PC-9 (cell line): ENCODE measurements at regions not wholly inside any gene's neighbourhood (a gene's known extent, or its start where the extent isn't known, plus 50 kb on each side); places are given as distances from the start of the nearest gene placed in this dataset.

Experiments
- BruUV-seq: library from RNA; stranded (reverse); fragments of 400-500 nt; replicated peaks from 2 replicates; lab custom pipeline; 2021; lab: Mats Ljungman, UMichigan
- CTCF ChIA-PET: fragments of 300-600 bp; sonication (Branson Sonifier 250); formaldehyde crosslinking; loops from one replicate; lab custom pipeline; 2022; ENCODE audit warnings: antibody characterized with exemption; lab: Charles Lee
- POLR2A ChIA-PET: fragments of 300-600 bp; sonication (Branson Sonifier 250); formaldehyde crosslinking; loops from one replicate; lab custom pipeline; 2022; ENCODE audit warnings: antibody characterized with exemption; ENCODE audit not compliant: unreplicated experiment; lab: Charles Lee
- DNase-seq, 2 experiments: peaks; one replicate each; pipeline versions ENCODE4 v3.0.0 to v3.0.0-alpha.2; 2015 to 2022; ENCODE audit warnings: mixed read lengths in 1 of 2
- H2AFZ ChIP-seq: fragments of 200-600 bp; sonication (generic); 2 replicates; pipeline ENCODE4 v1.8.1; 2017; ENCODE audit warnings: antibody characterized with exemption
- H3F3A ChIP-seq: fragments of 200-600 bp; sonication (generic); 2 replicates; pipeline ENCODE4 v1.8.1; 2017; ENCODE audit warnings: antibody characterized with exemption, mild to moderate bottlenecking, low read depth; ENCODE audit not compliant: insufficient read depth
- H3K27ac ChIP-seq: fragments of 200-600 bp; sonication (generic); 2 replicates; pipeline ENCODE4 v1.6.1; 2016; ENCODE audit warnings: mixed run types
- H3K27me3 ChIP-seq: fragments of 200-600 bp; sonication (generic); 2 replicates; pipeline ENCODE4 v1.6.1; 2016; ENCODE audit warnings: low read depth, mixed run types; ENCODE audit not compliant: insufficient read depth
- H3K36me3 ChIP-seq: fragments of 200-600 bp; sonication (generic); 2 replicates; pipeline ENCODE4 v1.6.1; 2016; ENCODE audit warnings: low read depth, mixed run types
- H3K4me1 ChIP-seq: fragments of 200-600 bp; sonication (generic); replicated peaks from 2 replicates; pipeline ENCODE4 v1.6.1; 2016; ENCODE audit warnings: mixed run types; ENCODE audit not compliant: insufficient read depth
- H3K4me2 ChIP-seq: fragments of 200-600 bp; sonication (generic); 2 replicates; pipeline ENCODE4 v1.6.1; 2017; ENCODE audit warnings: mixed run types
- H3K4me3 ChIP-seq: fragments of 200-600 bp; sonication (generic); 2 replicates; pipeline ENCODE4 v1.6.1; 2016; ENCODE audit warnings: mixed run types
- H3K79me2 ChIP-seq: fragments of 200-600 bp; sonication (generic); 2 replicates; pipeline ENCODE4 v1.6.1; 2017; ENCODE audit warnings: low read depth, mixed run types
- H3K9me2 ChIP-seq: fragments of 200-600 bp; sonication (generic); 2 replicates; pipeline ENCODE4 v1.8.1; 2017; ENCODE audit warnings: mild to moderate bottlenecking; ENCODE audit not compliant: insufficient read depth
- H3K9me3 ChIP-seq: fragments of 200-600 bp; sonication (generic); 2 replicates; pipeline ENCODE4 v1.8.1; 2016; ENCODE audit warnings: low read depth; ENCODE audit not compliant: insufficient read depth
- H4K20me1 ChIP-seq: fragments of 200-600 bp; sonication (generic); 2 replicates; pipeline ENCODE4 v1.8.1; 2017; ENCODE audit not compliant: insufficient read depth
- EZH2 ChIP-seq: fragments of 200-600 bp; sonication (generic); IDR thresholded peaks from 2 replicates; pipeline ENCODE4 v1.8.0; 2017; ENCODE audit warnings: antibody characterized with exemption, low read depth
- intact Hi-C: fragments of 100-400 bp; cut with micrococcal nuclease; formaldehyde crosslinking; loops from one replicate; pipeline ENCODE4 v1.10.0; 2022; ENCODE audit not compliant: unreplicated experiment
- TF ChIP-seq, protein P1 (sequence below): fragments of 200-600 bp; sonication (generic); conservative IDR thresholded peaks from 2 replicates; pipeline ENCODE4 v1.6.1; 2017; ENCODE audit warnings: mixed run types, antibody characterized with exemption, mild to moderate bottlenecking, moderate library complexity

GRCh38 chr5:87784311-87784710, 371.6 kb upstream of the CCNH start:
- no peaks in the 10 kb centered on the region for H3F3A ChIP-seq
- H3K4me1 ChIP-seq = no peaks in the 10 kb centered on the region
- H4K20me1 ChIP-seq = no peaks in the 10 kb centered on the region
- H2AFZ ChIP-seq = no peak overlapping the region
- no peaks in the 10 kb centered on the region for H3K9me3 ChIP-seq
- TF ChIP-seq, protein P1, sequence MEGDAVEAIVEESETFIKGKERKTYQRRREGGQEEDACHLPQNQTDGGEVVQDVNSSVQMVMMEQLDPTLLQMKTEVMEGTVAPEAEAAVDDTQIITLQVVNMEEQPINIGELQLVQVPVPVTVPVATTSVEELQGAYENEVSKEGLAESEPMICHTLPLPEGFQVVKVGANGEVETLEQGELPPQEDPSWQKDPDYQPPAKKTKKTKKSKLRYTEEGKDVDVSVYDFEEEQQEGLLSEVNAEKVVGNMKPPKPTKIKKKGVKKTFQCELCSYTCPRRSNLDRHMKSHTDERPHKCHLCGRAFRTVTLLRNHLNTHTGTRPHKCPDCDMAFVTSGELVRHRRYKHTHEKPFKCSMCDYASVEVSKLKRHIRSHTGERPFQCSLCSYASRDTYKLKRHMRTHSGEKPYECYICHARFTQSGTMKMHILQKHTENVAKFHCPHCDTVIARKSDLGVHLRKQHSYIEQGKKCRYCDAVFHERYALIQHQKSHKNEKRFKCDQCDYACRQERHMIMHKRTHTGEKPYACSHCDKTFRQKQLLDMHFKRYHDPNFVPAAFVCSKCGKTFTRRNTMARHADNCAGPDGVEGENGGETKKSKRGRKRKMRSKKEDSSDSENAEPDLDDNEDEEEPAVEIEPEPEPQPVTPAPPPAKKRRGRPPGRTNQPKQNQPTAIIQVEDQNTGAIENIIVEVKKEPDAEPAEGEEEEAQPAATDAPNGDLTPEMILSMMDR = no peak
- TF ChIP-seq EZH2 = no peak
- H3K4me2 ChIP-seq = no peak overlapping the region
- ChIA-PET POLR2A (no interaction called here), CTCF (interaction anchor here (0.6 kb wide), 1 partner anchor 874 kb away, joined by 9 read pairs; no protein-coding TSS in a partner anchor)
- no peak overlapping the region for H3K27ac ChIP-seq
- H3K4me3 ChIP-seq = no peak overlapping the region
- H3K27me3 ChIP-seq = no peaks in the 10 kb centered on the region
- DNase-seq = no peak
- H3K36me3 ChIP-seq = no peaks in the 10 kb centered on the region
- BruUV-seq = no TSS peak
- no peaks in the 10 kb centered on the region for H3K79me2 ChIP-seq
- intact Hi-C loops = loop anchor here (5.0 to 10.0 kb wide), 2 partner anchors 372 to 480 kb away; partner anchors contain the start of genes CCNH and TMEM161B
- no peaks in the 10 kb centered on the region for H3K9me2 ChIP-seq

GRCh38 chr5:87782916-87783315, 370.2 kb upstream of the CCNH start:
- TF ChIP-seq, protein P1 = no peak
- TF ChIP-seq EZH2 = no peak
- H3K79me2 ChIP-seq = no peaks in the 10 kb centered on the region
- no peaks in the 10 kb centered on the region for H3K9me2 ChIP-seq
- no peaks in the 10 kb centered on the region for H3K9me3 ChIP-seq
- no peak overlapping the region for H3K4me2 ChIP-seq
- ChIA-PET CTCF (interaction anchor here (0.6 to 3.0 kb wide), 3 partner anchors 62 to 940 kb away, joined by 3 to 19 read pairs (median 4); no protein-coding TSS in a partner anchor), POLR2A (no interaction called here)
- DNase-seq = no peak
- no peaks in the 10 kb centered on the region for H3K36me3 ChIP-seq
- H3K4me1 ChIP-seq = no peaks in the 10 kb centered on the region
- H3K4me3 ChIP-seq = no peak overlapping the region
- no peak overlapping the region for H2AFZ ChIP-seq
- no peaks in the 10 kb centered on the region for H3K27me3 ChIP-seq
- H3F3A ChIP-seq = no peaks in the 10 kb centered on the region
- no TSS peak for BruUV-seq
- intact Hi-C loops = loop anchor here (5.0 to 10.0 kb wide), 2 partner anchors 371 to 482 kb away; partner anchors contain the start of genes CCNH and TMEM161B
- H3K27ac ChIP-seq = no peak overlapping the region
- H4K20me1 ChIP-seq = no peaks in the 10 kb centered on the region

DNA sequence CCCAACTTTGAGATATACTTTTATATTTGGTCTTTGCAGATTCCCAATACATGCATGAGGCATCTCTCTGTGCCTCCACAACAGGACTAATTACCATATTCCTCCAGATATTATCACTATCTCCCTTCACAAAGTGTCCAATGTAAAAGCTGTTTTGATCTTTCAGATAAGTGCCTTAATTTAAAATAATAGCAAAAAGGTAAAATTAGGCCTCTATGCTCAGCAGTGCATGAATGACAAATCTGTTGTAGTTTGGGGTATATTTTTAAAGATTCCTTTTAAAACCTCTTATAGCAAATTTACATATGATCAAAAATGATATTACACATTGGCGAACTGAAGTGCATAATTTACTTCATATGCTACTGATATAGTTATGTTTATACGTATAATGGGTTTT, 369.2 kb upstream of the CCNH start:
- intact Hi-C loops = loop anchor here (1.0 to 10.0 kb wide), 7 partner anchors 359 to 945 kb away; partner anchors contain the start of genes CCNH and TMEM161B
- no TSS peak for BruUV-seq
- Histone ChIP-seq H3K36me3 (no peaks in the 10 kb centered on the region), H3K4me3 (no peak overlapping the region), H3K9me3 (no peaks in the 10 kb centered on the region), H3K9me2 (no peaks in the 10 kb centered on the region), H4K20me1 (no peaks in the 10 kb centered on the region), H3F3A (no peaks in the 10 kb centered on the region), H2AFZ (no peak overlapping the region), H3K27me3 (no peaks in the 10 kb centered on the region), H3K4me1 (no peaks in the 10 kb centered on the region), H3K79me2 (no peaks in the 10 kb centered on the region), H3K27ac (no peak overlapping the region), H3K4me2 (no peak overlapping the region)
- no peak for DNase-seq
- no peak for TF ChIP-seq EZH2
- TF ChIP-seq, protein P1 = no peak
- POLR2A ChIA-PET = no interaction called here
- CTCF ChIA-PET = interaction anchor here (0.8 to 3.0 kb wide), 7 partner anchors 15 to 946 kb away, joined by 3 to 26 read pairs (median 9); no protein-coding TSS in a partner anchor
